HEK293 (cell line): ENCODE measurements at regions not wholly inside any gene's neighbourhood (a gene's known extent, or its start where the extent isn't known, plus 50 kb on each side); places are given as distances from the start of the nearest gene placed in this dataset.

Experiments
- CTCF ChIA-PET: fragments of 350-600 bp; formaldehyde crosslinking; extraction: SDS; loops from one replicate; lab custom pipeline; 2021; ENCODE audit warnings: antibody characterized with exemption; lab: Yijun Ruan, JAX
- POLR2A ChIA-PET: fragments of 300-600 bp; formaldehyde crosslinking; extraction: SDS; loops from one replicate; lab custom pipeline; 2020; ENCODE audit warnings: antibody characterized with exemption, inconsistent platforms; lab: Yijun Ruan, JAX
- H3K27ac ChIP-seq: fragments of 200-500 bp; sonication (Bioruptor generic); 2 replicates; pipeline ENCODE4 v1.5.1; 2014; ENCODE audit warnings: low read depth, low read length, control low read depth, inconsistent platforms; ENCODE audit errors: extremely low read depth
- H3K36me3 ChIP-seq, 2 experiments: fragments of 200-500 bp in 1 of 2; sonication (Bioruptor generic) in 1 of 2; 1 replicate in 1 of 2; 2 replicates in 1 of 2; pipeline ENCODE4 v1.5.1; 2014 to 2017; ENCODE audit warnings: inconsistent platforms in 2 of 2, low read length in 2 of 2; ENCODE audit not compliant: control insufficient read depth in 2 of 2, insufficient read depth in 1 of 2
- H3K4me1 ChIP-seq: fragments of 200-500 bp; sonication (Bioruptor generic); 2 replicates; pipeline ENCODE4 v1.5.1; 2014; ENCODE audit warnings: mild to moderate bottlenecking, low read length, inconsistent platforms; ENCODE audit not compliant: control insufficient read depth, insufficient read depth
- H3K4me3 ChIP-seq: 2 replicates; pipeline ENCODE4 v1.5.1; 2011; ENCODE audit warnings: low read depth, mild to moderate bottlenecking, control low read depth, low read length, moderate library complexity
- H3K9me3 ChIP-seq: fragments of 200-500 bp; sonication (Bioruptor generic); 2 replicates; pipeline ENCODE4 v1.5.1; 2014; ENCODE audit warnings: low read depth, low read length, inconsistent platforms; ENCODE audit not compliant: control insufficient read depth, insufficient read depth
- KLF1 ChIP-seq: fragments of 450-650 bp; formaldehyde crosslinking; IDR thresholded peaks from 2 replicates; pipeline ENCODE4 v1.5.1; 2016; ENCODE audit warnings: missing biosample characterization, missing genetic modification characterization
- MEIS1 ChIP-seq: sonication (generic); formaldehyde crosslinking; IDR thresholded peaks from 2 replicates; pipeline ENCODE4 v1.8.1; 2022; ENCODE audit warnings: missing genetic modification reagents, mild to moderate bottlenecking, borderline replicate concordance
- RBAK ChIP-seq: fragments of 450-650 bp; formaldehyde crosslinking; IDR thresholded peaks from 2 replicates; pipeline ENCODE4 v1.5.1; 2016; ENCODE audit warnings: missing biosample characterization, missing genetic modification characterization
- ZBTB17 ChIP-seq: fragments of 450-650 bp; formaldehyde crosslinking; IDR thresholded peaks from 2 replicates; pipeline ENCODE4 v1.5.1; 2016; ENCODE audit warnings: missing biosample characterization, missing genetic modification characterization
- ZBTB8A ChIP-seq: fragments of 450-650 bp; formaldehyde crosslinking; IDR thresholded peaks from 2 replicates; pipeline ENCODE4 v1.5.1; 2016; ENCODE audit warnings: missing biosample characterization, missing genetic modification characterization
- ZFHX2 ChIP-seq: fragments of 450-650 bp; formaldehyde crosslinking; conservative IDR thresholded peaks from 2 replicates; pipeline ENCODE4 v1.5.1; 2016; ENCODE audit warnings: missing biosample characterization, missing genetic modification characterization
- ZFP3 ChIP-seq: fragments of 450-650 bp; formaldehyde crosslinking; IDR thresholded peaks from 2 replicates; pipeline ENCODE4 v1.5.1; 2016; ENCODE audit warnings: low read depth, missing biosample characterization, missing genetic modification characterization
- ZIC2 ChIP-seq: fragments of 450-650 bp; formaldehyde crosslinking; IDR thresholded peaks from 2 replicates; pipeline ENCODE4 v1.5.1; 2016; ENCODE audit warnings: missing biosample characterization, missing genetic modification characterization
- ZNF10 ChIP-seq: fragments of 450-650 bp; formaldehyde crosslinking; IDR thresholded peaks from 2 replicates; pipeline ENCODE4 v1.5.1; 2017; ENCODE audit warnings: missing biosample characterization, missing genetic modification characterization
- ZNF140 ChIP-seq: fragments of 450-650 bp; formaldehyde crosslinking; IDR thresholded peaks from 2 replicates; pipeline ENCODE4 v1.5.1; 2016; ENCODE audit warnings: missing biosample characterization, missing genetic modification characterization
- ZNF24 ChIP-seq: fragments of 450-650 bp; formaldehyde crosslinking; IDR thresholded peaks from 2 replicates; pipeline ENCODE4 v1.5.1; 2016; ENCODE audit warnings: missing biosample characterization, missing genetic modification characterization
- ZNF341 ChIP-seq: fragments of 450-650 bp; formaldehyde crosslinking; IDR thresholded peaks from 2 replicates; pipeline ENCODE4; 2016; ENCODE audit warnings: low read depth, missing biosample characterization, missing genetic modification characterization
- ZNF354C ChIP-seq: fragments of 450-650 bp; formaldehyde crosslinking; IDR thresholded peaks from 2 replicates; pipeline ENCODE4 v1.5.1; 2016; ENCODE audit warnings: missing biosample characterization, missing genetic modification characterization, low read depth, borderline replicate concordance
- ZNF404 ChIP-seq: fragments of 450-650 bp; formaldehyde crosslinking; IDR thresholded peaks from 2 replicates; pipeline ENCODE4 v1.5.1; 2017; ENCODE audit warnings: missing biosample characterization, missing genetic modification characterization
- ZNF555 ChIP-seq: fragments of 450-650 bp; formaldehyde crosslinking; conservative IDR thresholded peaks from 2 replicates; pipeline ENCODE4 v1.5.1; 2017; ENCODE audit warnings: missing biosample characterization, mild to moderate bottlenecking, missing genetic modification characterization, inconsistent platforms
- ZNF658 ChIP-seq: fragments of 450-650 bp; formaldehyde crosslinking; IDR thresholded peaks from 2 replicates; pipeline ENCODE4; 2016; ENCODE audit warnings: missing biosample characterization, missing genetic modification characterization
- ZNF791 ChIP-seq: fragments of 450-650 bp; formaldehyde crosslinking; IDR thresholded peaks from 2 replicates; pipeline ENCODE4 v1.5.1; 2016; ENCODE audit warnings: missing biosample characterization, missing genetic modification characterization
- TF ChIP-seq, protein P1 (sequence below): fragments of 450-650 bp; formaldehyde crosslinking; IDR thresholded peaks from 2 replicates; pipeline ENCODE4 v1.5.1; 2016; ENCODE audit warnings: missing biosample characterization, missing genetic modification characterization
- TF ChIP-seq, protein P2 (sequence below): fragments of 450-650 bp; formaldehyde crosslinking; IDR thresholded peaks from 2 replicates; pipeline ENCODE4 v1.5.1; 2016; ENCODE audit warnings: missing biosample characterization, missing genetic modification characterization
- TF ChIP-seq, protein P3 (sequence below): fragments of 450-650 bp; formaldehyde crosslinking; IDR thresholded peaks from 2 replicates; pipeline ENCODE4 v1.5.1; 2016; ENCODE audit warnings: missing biosample characterization, missing genetic modification characterization
- TF ChIP-seq, protein P4 (sequence below): fragments of 450-650 bp; formaldehyde crosslinking; IDR thresholded peaks from 2 replicates; pipeline ENCODE4 v1.5.1; 2017; ENCODE audit warnings: missing biosample characterization, mild to moderate bottlenecking, missing genetic modification characterization, moderate library complexity
- TF ChIP-seq, protein P5 (sequence below): fragments of 450-650 bp; formaldehyde crosslinking; IDR thresholded peaks from 2 replicates; pipeline ENCODE4 v1.5.1; 2017; ENCODE audit warnings: missing biosample characterization, missing genetic modification characterization

DNA sequence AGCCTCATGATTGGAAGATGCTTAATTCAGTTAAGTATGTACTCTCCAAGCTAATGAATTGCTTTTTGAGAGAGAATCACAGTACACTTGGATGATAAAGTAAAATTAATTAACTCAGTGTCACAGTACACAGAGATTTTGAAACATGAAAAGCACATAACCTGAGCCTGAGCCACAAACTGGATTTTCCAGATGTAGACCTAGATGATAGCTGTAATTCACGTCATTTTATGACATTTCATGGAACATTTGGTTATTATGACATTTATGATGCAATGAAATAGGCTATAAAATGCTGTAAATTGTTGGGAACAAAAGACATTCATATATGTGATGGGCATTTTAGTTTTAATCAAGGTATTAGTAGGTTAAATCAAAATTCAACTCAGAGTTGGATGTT, 983.7 kb downstream of the STPG2 start:
- Histone ChIP-seq H3K36me3 (no peaks in the 10 kb centered on the region), H3K4me3 (no peak overlapping the region), H3K27ac (no peak overlapping the region), H3K4me1 (no peaks in the 10 kb centered on the region), H3K9me3 (no peaks in the 10 kb centered on the region)
- no peak for TF ChIP-seq ZNF341 (tag by site-specific recombination)
- TF ChIP-seq, protein P1, sequence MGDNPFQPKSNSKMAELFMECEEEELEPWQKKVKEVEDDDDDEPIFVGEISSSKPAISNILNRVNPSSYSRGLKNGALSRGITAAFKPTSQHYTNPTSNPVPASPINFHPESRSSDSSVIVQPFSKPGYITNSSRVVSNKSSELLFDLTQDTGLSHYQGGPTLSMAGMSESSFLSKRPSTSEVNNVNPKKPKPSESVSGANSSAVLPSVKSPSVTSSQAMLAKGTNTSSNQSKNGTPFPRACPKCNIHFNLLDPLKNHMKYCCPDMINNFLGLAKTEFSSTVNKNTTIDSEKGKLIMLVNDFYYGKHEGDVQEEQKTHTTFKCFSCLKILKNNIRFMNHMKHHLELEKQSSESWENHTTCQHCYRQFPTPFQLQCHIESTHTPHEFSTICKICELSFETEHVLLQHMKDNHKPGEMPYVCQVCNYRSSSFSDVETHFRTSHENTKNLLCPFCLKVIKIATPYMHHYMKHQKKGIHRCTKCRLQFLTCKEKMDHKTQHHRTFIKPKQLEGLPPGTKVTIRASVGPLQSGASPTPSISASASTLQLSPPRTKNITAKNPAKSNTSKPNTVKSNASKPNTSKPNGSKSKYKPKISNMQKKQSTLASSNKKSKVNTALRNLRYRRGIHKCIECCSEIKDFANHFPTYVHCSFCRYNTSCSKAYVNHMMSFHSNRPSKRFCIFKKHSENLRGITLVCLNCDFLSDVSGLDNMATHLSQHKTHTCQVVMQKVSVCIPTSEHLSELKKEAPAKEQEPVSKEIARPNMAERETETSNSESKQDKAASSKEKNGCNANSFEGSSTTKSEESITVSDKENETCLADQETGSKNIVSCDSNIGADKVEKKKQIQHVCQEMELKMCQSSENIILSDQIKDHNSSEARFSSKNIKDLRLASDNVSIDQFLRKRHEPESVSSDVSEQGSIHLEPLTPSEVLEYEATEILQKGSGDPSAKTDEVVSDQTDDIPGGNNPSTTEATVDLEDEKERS (tag by site-specific recombination) = no peak
- TF ChIP-seq ZNF10 (tag by site-specific recombination) = no peak
- TF ChIP-seq, protein P2, sequence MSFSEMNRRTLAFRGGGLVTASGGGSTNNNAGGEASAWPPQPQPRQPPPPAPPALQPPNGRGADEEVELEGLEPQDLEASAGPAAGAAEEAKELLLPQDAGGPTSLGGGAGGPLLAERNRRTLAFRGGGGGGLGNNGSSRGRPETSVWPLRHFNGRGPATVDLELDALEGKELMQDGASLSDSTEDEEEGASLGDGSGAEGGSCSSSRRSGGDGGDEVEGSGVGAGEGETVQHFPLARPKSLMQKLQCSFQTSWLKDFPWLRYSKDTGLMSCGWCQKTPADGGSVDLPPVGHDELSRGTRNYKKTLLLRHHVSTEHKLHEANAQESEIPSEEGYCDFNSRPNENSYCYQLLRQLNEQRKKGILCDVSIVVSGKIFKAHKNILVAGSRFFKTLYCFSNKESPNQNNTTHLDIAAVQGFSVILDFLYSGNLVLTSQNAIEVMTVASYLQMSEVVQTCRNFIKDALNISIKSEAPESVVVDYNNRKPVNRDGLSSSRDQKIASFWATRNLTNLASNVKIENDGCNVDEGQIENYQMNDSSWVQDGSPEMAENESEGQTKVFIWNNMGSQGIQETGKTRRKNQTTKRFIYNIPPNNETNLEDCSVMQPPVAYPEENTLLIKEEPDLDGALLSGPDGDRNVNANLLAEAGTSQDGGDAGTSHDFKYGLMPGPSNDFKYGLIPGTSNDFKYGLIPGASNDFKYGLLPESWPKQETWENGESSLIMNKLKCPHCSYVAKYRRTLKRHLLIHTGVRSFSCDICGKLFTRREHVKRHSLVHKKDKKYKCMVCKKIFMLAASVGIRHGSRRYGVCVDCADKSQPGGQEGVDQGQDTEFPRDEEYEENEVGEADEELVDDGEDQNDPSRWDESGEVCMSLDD = no peak
- TF ChIP-seq ZNF354C (tag by site-specific recombination) = no peak
- POLR2A ChIA-PET = no interaction called here
- CTCF ChIA-PET = no interaction called here

DNA sequence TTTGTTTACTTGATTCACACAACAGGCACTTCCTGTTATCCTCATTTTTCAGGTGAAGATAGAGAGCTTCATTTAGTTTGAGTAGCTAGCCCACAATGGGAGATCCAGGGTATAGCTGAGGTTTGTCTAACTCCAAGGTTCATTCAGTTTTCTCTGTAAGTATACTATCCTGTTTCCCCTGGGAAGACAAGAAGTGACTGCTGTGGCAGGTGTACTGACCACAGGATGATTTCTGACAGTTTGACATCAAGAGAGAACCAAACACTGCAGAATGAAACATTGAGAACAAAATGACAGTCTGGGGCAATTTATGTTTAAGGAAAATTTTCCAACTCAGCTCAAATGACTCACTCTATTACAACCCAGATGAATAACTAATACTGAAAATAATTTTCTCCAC, 958.0 kb downstream of the STPG2 start:
- CTCF ChIA-PET = no interaction called here
- POLR2A ChIA-PET = no interaction called here
- H3K27ac ChIP-seq = no peak overlapping the region
- no peaks in the 10 kb centered on the region for H3K9me3 ChIP-seq
- H3K4me3 ChIP-seq = no peak overlapping the region
- H3K4me1 ChIP-seq = no peaks in the 10 kb centered on the region
- H3K36me3 ChIP-seq = no peaks in the 10 kb centered on the region
- TF ChIP-seq RBAK (tag by site-specific recombination) (no peak), ZNF140 (tag by site-specific recombination) (no peak), ZNF404 (tag by site-specific recombination) (no peak), ZNF24 (tag by site-specific recombination) (no peak), ZNF791 (tag by site-specific recombination) (no peak), ZBTB17 (tag by site-specific recombination) (no peak)
- TF ChIP-seq, protein P3, sequence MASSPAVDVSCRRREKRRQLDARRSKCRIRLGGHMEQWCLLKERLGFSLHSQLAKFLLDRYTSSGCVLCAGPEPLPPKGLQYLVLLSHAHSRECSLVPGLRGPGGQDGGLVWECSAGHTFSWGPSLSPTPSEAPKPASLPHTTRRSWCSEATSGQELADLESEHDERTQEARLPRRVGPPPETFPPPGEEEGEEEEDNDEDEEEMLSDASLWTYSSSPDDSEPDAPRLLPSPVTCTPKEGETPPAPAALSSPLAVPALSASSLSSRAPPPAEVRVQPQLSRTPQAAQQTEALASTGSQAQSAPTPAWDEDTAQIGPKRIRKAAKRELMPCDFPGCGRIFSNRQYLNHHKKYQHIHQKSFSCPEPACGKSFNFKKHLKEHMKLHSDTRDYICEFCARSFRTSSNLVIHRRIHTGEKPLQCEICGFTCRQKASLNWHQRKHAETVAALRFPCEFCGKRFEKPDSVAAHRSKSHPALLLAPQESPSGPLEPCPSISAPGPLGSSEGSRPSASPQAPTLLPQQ (tag by site-specific recombination) = no peak

DNA sequence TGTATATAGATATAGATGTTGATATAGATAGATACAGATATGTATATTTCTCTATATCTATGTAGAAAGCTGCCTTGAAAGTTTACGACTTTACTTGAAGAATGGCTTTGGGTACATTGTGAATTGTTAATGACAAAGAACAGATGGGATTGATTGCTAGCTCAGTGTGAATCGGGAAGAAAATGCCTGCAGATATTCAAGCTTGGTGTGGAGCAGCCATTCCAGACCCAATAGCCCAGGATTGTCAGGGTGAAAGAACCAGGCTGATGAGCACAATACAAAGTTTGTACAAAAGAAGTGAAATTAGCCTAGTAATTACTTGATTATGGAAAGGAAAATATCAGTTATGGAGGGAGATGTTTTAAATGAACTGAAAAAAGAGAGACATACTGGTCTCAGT, 946.2 kb downstream of the STPG2 start:
- Histone ChIP-seq H3K9me3 (no peaks in the 10 kb centered on the region), H3K27ac (no peak overlapping the region), H3K36me3 (no peaks in the 10 kb centered on the region), H3K4me1 (no peaks in the 10 kb centered on the region), H3K4me3 (no peak overlapping the region)
- ChIA-PET POLR2A (no interaction called here), CTCF (no interaction called here)
- TF ChIP-seq, protein P4, sequence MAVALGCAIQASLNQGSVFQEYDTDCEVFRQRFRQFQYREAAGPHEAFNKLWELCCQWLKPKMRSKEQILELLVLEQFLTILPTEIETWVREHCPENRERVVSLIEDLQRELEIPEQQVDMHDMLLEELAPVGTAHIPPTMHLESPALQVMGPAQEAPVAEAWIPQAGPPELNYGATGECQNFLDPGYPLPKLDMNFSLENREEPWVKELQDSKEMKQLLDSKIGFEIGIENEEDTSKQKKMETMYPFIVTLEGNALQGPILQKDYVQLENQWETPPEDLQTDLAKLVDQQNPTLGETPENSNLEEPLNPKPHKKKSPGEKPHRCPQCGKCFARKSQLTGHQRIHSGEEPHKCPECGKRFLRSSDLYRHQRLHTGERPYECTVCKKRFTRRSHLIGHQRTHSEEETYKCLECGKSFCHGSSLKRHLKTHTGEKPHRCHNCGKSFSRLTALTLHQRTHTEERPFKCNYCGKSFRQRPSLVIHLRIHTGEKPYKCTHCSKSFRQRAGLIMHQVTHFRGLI = no peak
- no peak for TF ChIP-seq MEIS1 (CRISPR knock-in tag)
- TF ChIP-seq ZFP3 (tag by site-specific recombination) = no peak
- no peak for TF ChIP-seq ZBTB17 (tag by site-specific recombination)
- TF ChIP-seq ZNF658 (tag by site-specific recombination) = no peak
- no peak for TF ChIP-seq ZFHX2 (tag by site-specific recombination)
- TF ChIP-seq ZBTB8A (tag by site-specific recombination) = no peak
- no peak for TF ChIP-seq ZNF791 (tag by site-specific recombination)
- no peak for TF ChIP-seq KLF1 (tag by site-specific recombination)
- TF ChIP-seq ZNF555 (tag by site-specific recombination) = no peak
- TF ChIP-seq, protein P5, sequence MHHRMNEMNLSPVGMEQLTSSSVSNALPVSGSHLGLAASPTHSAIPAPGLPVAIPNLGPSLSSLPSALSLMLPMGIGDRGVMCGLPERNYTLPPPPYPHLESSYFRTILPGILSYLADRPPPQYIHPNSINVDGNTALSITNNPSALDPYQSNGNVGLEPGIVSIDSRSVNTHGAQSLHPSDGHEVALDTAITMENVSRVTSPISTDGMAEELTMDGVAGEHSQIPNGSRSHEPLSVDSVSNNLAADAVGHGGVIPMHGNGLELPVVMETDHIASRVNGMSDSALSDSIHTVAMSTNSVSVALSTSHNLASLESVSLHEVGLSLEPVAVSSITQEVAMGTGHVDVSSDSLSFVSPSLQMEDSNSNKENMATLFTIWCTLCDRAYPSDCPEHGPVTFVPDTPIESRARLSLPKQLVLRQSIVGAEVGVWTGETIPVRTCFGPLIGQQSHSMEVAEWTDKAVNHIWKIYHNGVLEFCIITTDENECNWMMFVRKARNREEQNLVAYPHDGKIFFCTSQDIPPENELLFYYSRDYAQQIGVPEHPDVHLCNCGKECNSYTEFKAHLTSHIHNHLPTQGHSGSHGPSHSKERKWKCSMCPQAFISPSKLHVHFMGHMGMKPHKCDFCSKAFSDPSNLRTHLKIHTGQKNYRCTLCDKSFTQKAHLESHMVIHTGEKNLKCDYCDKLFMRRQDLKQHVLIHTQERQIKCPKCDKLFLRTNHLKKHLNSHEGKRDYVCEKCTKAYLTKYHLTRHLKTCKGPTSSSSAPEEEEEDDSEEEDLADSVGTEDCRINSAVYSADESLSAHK (tag by site-specific recombination) = no peak
- TF ChIP-seq ZIC2 (tag by site-specific recombination) = no peak
